Keratinocyte (primary cell): ENCODE measurements at regions not wholly inside any gene's neighbourhood (a gene's known extent, or its start where the extent isn't known, plus 50 kb on each side); places are given as distances from the start of the nearest gene placed in this dataset.
"Not testable (repeated sequence)": the region's sequence is repeated elsewhere in the genome, so short reads cannot be mapped to it uniquely, and the experiment has no call there.

Source experiments
- DNase-seq: peaks from one replicate; pipeline ENCODE4 v3.0.0-alpha.2; 2011; ENCODE audit warnings: low read depth, missing footprints, low spot score
- FAIRE-seq: peaks from 2 replicates; lab custom pipeline; 2011; peaks lifted over from hg19 to GRCh38; lab: Jason Lieb, UNC
- H2AFZ ChIP-seq: 2 replicates; pipeline ENCODE4 v1.6.0; 2012; ENCODE audit warnings: low read length, control low read depth, inconsistent platforms; ENCODE audit not compliant: control insufficient read depth
- H3K27ac ChIP-seq: 2 replicates; pipeline ENCODE4 v1.5.1; 2011; ENCODE audit warnings: low read length; ENCODE audit not compliant: control insufficient read depth, insufficient read depth
- H3K27me3 ChIP-seq: 3 replicates; pipeline ENCODE4 v1.6.0; 2011; ENCODE audit warnings: low read length; ENCODE audit not compliant: control insufficient read depth, insufficient read depth; ENCODE audit errors: extremely low read depth
- H3K36me3 ChIP-seq, 2 experiments: 2 replicates in 1 of 2; 3 replicates in 1 of 2; pipeline ENCODE4 v1.5.1; 2011; ENCODE audit warnings: low read length in 2 of 2, mild to moderate bottlenecking in 1 of 2; ENCODE audit not compliant: control insufficient read depth in 2 of 2, insufficient read depth in 2 of 2; ENCODE audit errors: extremely low read depth in 1 of 2
- H3K4me1 ChIP-seq: 3 replicates; pipeline ENCODE4 v1.5.1; 2011; ENCODE audit warnings: low read length; ENCODE audit not compliant: control insufficient read depth, insufficient read depth; ENCODE audit errors: extremely low read depth
- H3K4me2 ChIP-seq: 3 replicates; pipeline ENCODE4 v1.6.0; 2011; ENCODE audit warnings: low read depth, low read length; ENCODE audit not compliant: control insufficient read depth, insufficient read depth; ENCODE audit errors: extremely low read depth
- H3K4me3 ChIP-seq, 3 experiments: fragments of 200-600 bp in 1 of 3; sonication (generic) in 1 of 3; 2 replicates in 2 of 3; 3 replicates in 1 of 3; pipeline ENCODE4 v1.5.1; 2011 to 2016; ENCODE audit warnings: low read length in 3 of 3, mild to moderate bottlenecking in 3 of 3, control low read depth in 2 of 3, inconsistent platforms in 1 of 3, low read depth in 1 of 3, mixed read lengths in 1 of 3, mixed run types in 1 of 3, moderate library complexity in 1 of 3; ENCODE audit not compliant: control insufficient read depth in 2 of 3, insufficient read depth in 2 of 3; ENCODE audit errors: extremely low read depth in 1 of 3
- H3K79me2 ChIP-seq: 2 replicates; pipeline ENCODE4 v1.6.0; 2012; ENCODE audit warnings: low read length; ENCODE audit not compliant: control insufficient read depth, insufficient read depth
- H3K9ac ChIP-seq: 3 replicates; pipeline ENCODE4 v1.6.0; 2011; ENCODE audit warnings: low read length; ENCODE audit not compliant: control insufficient read depth, insufficient read depth; ENCODE audit errors: extremely low read depth
- H3K9me1 ChIP-seq: 3 replicates; pipeline ENCODE4 v1.6.0; 2011; ENCODE audit warnings: low read length; ENCODE audit not compliant: control insufficient read depth, insufficient read depth; ENCODE audit errors: extremely low read depth
- H3K9me3 ChIP-seq: 2 replicates; pipeline ENCODE4 v1.5.1; 2012; ENCODE audit warnings: low read depth, low read length; ENCODE audit not compliant: control insufficient read depth
- H4K20me1 ChIP-seq: 3 replicates; pipeline ENCODE4 v1.6.0; 2011; ENCODE audit warnings: low read length; ENCODE audit not compliant: control insufficient read depth, insufficient read depth; ENCODE audit errors: extremely low read depth
- EZH2 ChIP-seq: IDR thresholded peaks from one replicate; pipeline ENCODE4 v1.6.1; 2012; ENCODE audit warnings: inconsistent platforms, mild to moderate bottlenecking, low read length, moderate library complexity
- dilution Hi-C: fragments of 300-500 bp; cut with MboI; formaldehyde crosslinking; loops from one replicate; pipeline ENCODE4 v1.7.0; 2020; ENCODE audit warnings: low sequenced_read_pairs; ENCODE audit not compliant: extremely low pct_ligation_motif_present
- TF ChIP-seq, protein P1 (sequence below), 3 experiments: IDR thresholded peaks in 1 of 3; conservative IDR thresholded peaks in 1 of 3; optimal IDR thresholded peaks in 1 of 3; 2 replicates in 2 of 3; 3 replicates in 1 of 3; pipeline versions ENCODE3 to v1.5.1; 2011; ENCODE audit warnings: low read length in 3 of 3, mild to moderate bottlenecking in 3 of 3, moderate library complexity in 2 of 3, control low read depth in 1 of 3, inconsistent platforms in 1 of 3; ENCODE audit not compliant: insufficient read depth in 2 of 3; ENCODE audit errors: extremely low read depth in 1 of 3

DNA sequence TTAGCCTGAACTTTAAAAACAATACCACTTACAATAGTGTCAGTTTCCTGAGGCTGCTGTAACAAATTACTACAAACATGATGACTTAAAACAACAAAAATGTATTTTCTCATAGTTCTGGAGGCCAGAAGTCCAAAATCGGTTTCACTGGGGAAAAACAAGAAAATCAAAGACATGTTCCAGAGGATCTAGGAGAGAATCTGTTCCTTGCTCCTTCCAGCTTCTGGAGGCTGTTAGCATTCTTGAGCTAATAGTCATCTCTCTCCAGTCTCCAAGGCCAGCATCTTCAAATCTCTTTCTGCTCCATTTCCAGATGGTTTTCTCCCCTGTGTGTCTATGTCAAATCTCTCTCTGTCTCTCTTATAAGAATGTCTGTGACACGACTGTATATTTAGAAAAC is 67.6 kb upstream of the TEAD1 start:
- dilution Hi-C loops, result no loop called here
- Histone ChIP-seq H2AFZ (no peak overlapping the region), H3K4me2 (no peak overlapping the region), H4K20me1 (no peaks in the 10 kb centered on the region), H3K4me3 (no peak overlapping the region), H3K27me3 (no peaks in the 10 kb centered on the region), H3K9ac (no peak overlapping the region), H3K4me1 (no peaks in the 10 kb centered on the region), H3K36me3 (no peaks in the 10 kb centered on the region), H3K79me2 (no peaks in the 10 kb centered on the region), H3K27ac (no peak overlapping the region), H3K9me1 (no peaks in the 10 kb centered on the region), H3K9me3 (peaks cover 2% of the 10 kb centered on the region)
- no peak for DNase-seq
- peak; percentile 63 for FAIRE-seq
- TF ChIP-seq, protein P1, sequence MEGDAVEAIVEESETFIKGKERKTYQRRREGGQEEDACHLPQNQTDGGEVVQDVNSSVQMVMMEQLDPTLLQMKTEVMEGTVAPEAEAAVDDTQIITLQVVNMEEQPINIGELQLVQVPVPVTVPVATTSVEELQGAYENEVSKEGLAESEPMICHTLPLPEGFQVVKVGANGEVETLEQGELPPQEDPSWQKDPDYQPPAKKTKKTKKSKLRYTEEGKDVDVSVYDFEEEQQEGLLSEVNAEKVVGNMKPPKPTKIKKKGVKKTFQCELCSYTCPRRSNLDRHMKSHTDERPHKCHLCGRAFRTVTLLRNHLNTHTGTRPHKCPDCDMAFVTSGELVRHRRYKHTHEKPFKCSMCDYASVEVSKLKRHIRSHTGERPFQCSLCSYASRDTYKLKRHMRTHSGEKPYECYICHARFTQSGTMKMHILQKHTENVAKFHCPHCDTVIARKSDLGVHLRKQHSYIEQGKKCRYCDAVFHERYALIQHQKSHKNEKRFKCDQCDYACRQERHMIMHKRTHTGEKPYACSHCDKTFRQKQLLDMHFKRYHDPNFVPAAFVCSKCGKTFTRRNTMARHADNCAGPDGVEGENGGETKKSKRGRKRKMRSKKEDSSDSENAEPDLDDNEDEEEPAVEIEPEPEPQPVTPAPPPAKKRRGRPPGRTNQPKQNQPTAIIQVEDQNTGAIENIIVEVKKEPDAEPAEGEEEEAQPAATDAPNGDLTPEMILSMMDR (optimal IDR thresholded peaks at IDR 0.05 in 1 of 3, IDR thresholded peaks at IDR 0.05 in 1 of 3, conservative IDR thresholded peaks at IDR 0.05 in 1 of 3; ENCODE audit: extremely low read depth in 1 of 3, insufficient read depth in 2 of 3, low read length in 3 of 3), result no peak
- TF ChIP-seq EZH2, result no peak

DNA sequence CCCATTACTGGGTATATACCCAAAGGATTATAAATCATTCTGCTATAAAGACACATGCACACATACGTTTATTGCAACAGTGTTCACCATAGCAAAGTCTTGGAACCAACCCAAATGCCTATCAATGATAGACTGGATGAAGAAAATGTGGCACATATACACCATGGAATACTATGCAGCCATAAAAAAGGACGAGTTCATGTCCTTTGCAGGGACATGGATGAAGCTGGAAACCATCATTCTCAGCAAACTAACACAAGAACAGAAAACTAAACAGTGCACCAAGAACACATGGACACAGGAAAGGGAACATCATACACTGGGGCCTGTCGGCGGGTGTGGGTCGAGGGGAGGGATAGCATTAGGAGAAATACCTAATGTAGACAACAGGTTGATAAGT is 65.5 kb upstream of the TEAD1 start:
- H3K9me1 ChIP-seq, H4K20me1 ChIP-seq, H3K9me3 ChIP-seq, H3K79me2 ChIP-seq, H3K9ac ChIP-seq, DNase-seq, dilution Hi-C loops, H2AFZ ChIP-seq, H3K27ac ChIP-seq, H3K4me2 ChIP-seq, H3K4me1 ChIP-seq, H3K36me3 ChIP-seq, H3K4me3 ChIP-seq, H3K27me3 ChIP-seq, FAIRE-seq: not testable (repeated sequence)

DNA sequence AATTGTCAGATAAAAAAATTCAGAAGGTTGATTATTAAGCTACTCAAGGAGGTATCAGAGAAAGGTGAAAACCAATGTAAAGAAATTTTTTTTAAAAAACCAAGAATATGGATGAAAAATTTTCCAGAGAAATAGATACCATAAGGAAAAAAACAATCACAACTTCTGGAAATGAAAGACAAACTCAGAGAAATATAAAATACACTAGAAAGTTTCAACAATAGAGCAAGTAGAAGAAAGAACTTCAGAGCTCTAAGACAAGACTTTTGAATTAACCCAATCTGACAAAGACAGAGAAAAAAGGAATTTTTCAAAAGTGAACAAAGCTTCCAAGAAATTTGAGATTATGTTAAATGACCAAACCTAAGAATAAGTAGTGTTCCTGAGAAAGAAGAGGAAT is 62.9 kb upstream of the TEAD1 start:
- Histone ChIP-seq H3K9me3 (peaks cover 2% of the 10 kb centered on the region), H3K27ac (no peak overlapping the region), H3K4me3 (no peak overlapping the region), H3K27me3 (no peaks in the 10 kb centered on the region), H3K9me1 (no peaks in the 10 kb centered on the region), H3K4me1 (no peaks in the 10 kb centered on the region), H3K79me2 (no peaks in the 10 kb centered on the region), H2AFZ (no peak overlapping the region), H3K36me3 (no peaks in the 10 kb centered on the region), H4K20me1 (no peaks in the 10 kb centered on the region), H3K9ac (no peak overlapping the region), H3K4me2 (no peak overlapping the region)
- dilution Hi-C loops, result no loop called here
- no peak for TF ChIP-seq EZH2
- TF ChIP-seq, protein P1 (optimal IDR thresholded peaks at IDR 0.05 in 1 of 3, IDR thresholded peaks at IDR 0.05 in 1 of 3, conservative IDR thresholded peaks at IDR 0.05 in 1 of 3; ENCODE audit: extremely low read depth in 1 of 3, insufficient read depth in 2 of 3, low read length in 3 of 3), result no peak
- FAIRE-seq (no peak), DNase-seq (no peak)
